ENCODE measurements at regions not wholly inside any gene's neighbourhood (a gene's known extent, or its start where the extent isn't known, plus 50 kb on each side); places are given as distances from the start of the nearest gene placed in this dataset.

- peaks cover 6% of the 10 kb centered on the region for H3K9me3 ChIP-seq
- H3K27ac ChIP-seq: no peak overlapping the region
- DNase-seq (no peak), ATAC-seq (no peak)
- intact Hi-C loops (cut with DNase I): no loop called here
- 81 to 86% (median 86%) methylated on average over 5 of the region's 5 CpGs for WGBS, 3 donors
- no peak overlapping the region for H3K4me3 ChIP-seq
- H3K36me3 ChIP-seq (ENCODE audit: insufficient read depth in 1 of 2, low read depth in 1 of 2): no peaks in the 10 kb centered on the region
- peaks cover 0 to 2% (median 0%) of the 10 kb centered on the region in 3 donors for H3K27me3 ChIP-seq (ENCODE audit: insufficient read depth in 3 of 3, low read length in 2 of 3)
- TF ChIP-seq CTCF (IDR thresholded peaks at IDR 0.05): no peak
- no peaks in the 10 kb centered on the region for H3K4me1 ChIP-seq
Measured at GRCh38 chr5:2877522-2877921, 126.0 kb upstream of the IRX2 start.

- DNase-seq (no peak), ATAC-seq (no peak)
- Histone ChIP-seq H3K27me3 (ENCODE audit: insufficient read depth in 3 of 3, low read length in 2 of 3) (no peaks in the 10 kb centered on the region), H3K27ac (no peak overlapping the region), H3K9me3 (peaks cover 6% of the 10 kb centered on the region), H3K36me3 (ENCODE audit: insufficient read depth in 1 of 2, low read depth in 1 of 2) (no peaks in the 10 kb centered on the region), H3K4me3 (no peak overlapping the region), H3K4me1 (no peaks in the 10 kb centered on the region)
- intact Hi-C loops (cut with DNase I): no loop called here
- TF ChIP-seq CTCF (IDR thresholded peaks at IDR 0.05): no peak
- WGBS, 3 donors: 77 to 85% (median 81%) methylated on average over 6 of the region's 6 CpGs
Measured at GRCh38 chr5:2876183-2876582, 124.7 kb upstream of the IRX2 start.

- no peak for ATAC-seq
- no peak overlapping the region for H3K4me3 ChIP-seq
- H3K9me3 ChIP-seq: no peaks in the 10 kb centered on the region
- H3K4me1 ChIP-seq: no peaks in the 10 kb centered on the region
- no peak for TF ChIP-seq CTCF (IDR thresholded peaks at IDR 0.05)
- no peaks in the 10 kb centered on the region for H3K27me3 ChIP-seq (ENCODE audit: insufficient read depth in 3 of 3, low read length in 2 of 3)
- H3K27ac ChIP-seq: no peak overlapping the region
- DNase-seq: no peak
- intact Hi-C loops (cut with DNase I): no loop called here
- 76 to 79% (median 78%) methylated on average over 6 of the region's 6 CpGs for WGBS, 3 donors
- no peaks in the 10 kb centered on the region for H3K36me3 ChIP-seq (ENCODE audit: insufficient read depth in 1 of 2, low read depth in 1 of 2)
Measured at GRCh38 chr5:2874099-2874498, 122.6 kb upstream of the IRX2 start.

- WGBS, 3 donors: 89 to 94% (median 90%) methylated on average over 8 of the region's 8 CpGs
- no peak for TF ChIP-seq CTCF (IDR thresholded peaks at IDR 0.05)
- DNase-seq (no peak), ATAC-seq (no peak)
- Histone ChIP-seq H3K9me3 (no peaks in the 10 kb centered on the region), H3K27me3 (ENCODE audit: insufficient read depth in 3 of 3, low read length in 2 of 3) (no peaks in the 10 kb centered on the region), H3K4me3 (no peak overlapping the region), H3K36me3 (ENCODE audit: insufficient read depth in 1 of 2, low read depth in 1 of 2) (no peaks in the 10 kb centered on the region), H3K27ac (no peak overlapping the region), H3K4me1 (no peaks in the 10 kb centered on the region)
- intact Hi-C loops (cut with DNase I): no loop called here
Measured at GRCh38 chr5:2872676-2873075, 121.2 kb upstream of the IRX2 start.

- no peak for ATAC-seq
- H3K9me3 ChIP-seq: no peaks in the 10 kb centered on the region
- H3K4me3 ChIP-seq: no peak overlapping the region
- H3K27me3 ChIP-seq (ENCODE audit: insufficient read depth in 3 of 3, low read length in 2 of 3): no peaks in the 10 kb centered on the region
- no peaks in the 10 kb centered on the region for H3K36me3 ChIP-seq (ENCODE audit: insufficient read depth in 1 of 2, low read depth in 1 of 2)
- 55 to 58% (median 56%) methylated on average over 2 of the region's 2 CpGs for WGBS, 3 donors
- DNase-seq: no peak
- H3K27ac ChIP-seq: no peak overlapping the region
- no peaks in the 10 kb centered on the region for H3K4me1 ChIP-seq
- no peak for TF ChIP-seq CTCF (IDR thresholded peaks at IDR 0.05)
- intact Hi-C loops (cut with DNase I): no loop called here
Measured at GRCh38 chr5:2871282-2871681, 119.8 kb upstream of the IRX2 start.

Measured in psoas muscle (tissue), 7 donors.